A549 (cell line): ENCODE measurements at regions not wholly inside any gene's neighbourhood (a gene's known extent, or its start where the extent isn't known, plus 50 kb on each side); places are given as distances from the start of the nearest gene placed in this dataset.

Experiments
- ATAC-seq, 2 experiments: fragments of 200-7000 bp in 1 of 2; fragments of >200 bp in 1 of 2; cut with Nextera tagmentation in 1 of 2; cut with Tn5 transposase in 1 of 2; 3 replicates each; pipeline versions ENCODE4 v1.8.0 to v1.9.1; 2018 to 2020; ENCODE audit warnings: mild to moderate bottlenecking in 1 of 2, moderate library complexity in 1 of 2
- CTCF ChIA-PET: fragments of 300-600 bp; sonication (Branson Sonifier 250); formaldehyde crosslinking; extraction: SDS; loops from one replicate; lab custom pipeline; 2021; ENCODE audit warnings: antibody characterized with exemption, inconsistent platforms; lab: Yijun Ruan, JAX
- POLR2A ChIA-PET: fragments of 350-600 bp; formaldehyde crosslinking; extraction: SDS; loops from one replicate; lab custom pipeline; 2021; ENCODE audit warnings: antibody characterized with exemption, inconsistent platforms; lab: Yijun Ruan, JAX
- DNase-seq, 2 experiments: peaks; one replicate each; pipeline versions ENCODE4 v3.0.0 to v3.0.0-alpha.2; 2011 to 2016; ENCODE audit warnings: low read depth in 1 of 2, low spot score in 1 of 2
- FAIRE-seq: peaks from 2 replicates; lab custom pipeline; 2011; peaks lifted over from hg19 to GRCh38; lab: Jason Lieb, UNC
- H3K27ac ChIP-seq, 2 experiments: fragments of >200 bp; sonication (Bioruptor Twin); formaldehyde crosslinking; 3 replicates each; pipeline ENCODE4 v1.5.1; 2016 to 2017
- H3K4me1 ChIP-seq: fragments of >200 bp; sonication (Bioruptor Twin); formaldehyde crosslinking; 3 replicates; pipeline ENCODE4 v1.6.1; 2016
- H3K4me2 ChIP-seq: fragments of >200 bp; sonication (Bioruptor Twin); formaldehyde crosslinking; 3 replicates; pipeline ENCODE4 v1.6.1; 2016
- H3K4me3 ChIP-seq: fragments of >200 bp; sonication (Bioruptor Twin); formaldehyde crosslinking; 3 replicates; pipeline ENCODE4 v1.5.1; 2016
- H3K9me3 ChIP-seq: fragments of >200 bp; sonication (Bioruptor Twin); formaldehyde crosslinking; 3 replicates; pipeline ENCODE4 v1.6.1; 2016
- CBX8 ChIP-seq: fragments of 200-600 bp; sonication (generic); IDR thresholded peaks from 2 replicates; pipeline ENCODE4 v1.6.1; 2016
- CEBPB ChIP-seq, 2 experiments: fragments of >200 bp in 1 of 2; sonication (Bioruptor Twin) in 1 of 2; formaldehyde crosslinking in 1 of 2; IDR thresholded peaks; 2 replicates each; pipeline ENCODE4 v1.6.1; 2012 to 2016
- CHD2 ChIP-seq: fragments of 150-350 bp; IDR thresholded peaks from 2 replicates; pipeline ENCODE4 v1.6.1; 2014; ENCODE audit warnings: low read length; ENCODE audit not compliant: partially characterized antibody
- CHD4 ChIP-seq: fragments of 200-600 bp; sonication (generic); IDR thresholded peaks from 2 replicates; pipeline ENCODE4 v1.6.1; 2016; ENCODE audit warnings: antibody characterized with exemption, mild to moderate bottlenecking, borderline replicate concordance
- FOSB ChIP-seq: fragments of 250-450 bp; sonication (Bioruptor Pico); IDR thresholded peaks from 2 replicates; pipeline ENCODE4 v1.5.0; 2020; ENCODE audit warnings: mild to moderate bottlenecking, moderate library complexity
- FOSL2 ChIP-seq, 2 experiments: fragments of 450-650 bp in 1 of 2; fragments of >200 bp in 1 of 2; sonication (Bioruptor Twin) in 1 of 2; formaldehyde crosslinking; IDR thresholded peaks; 2 replicates each; pipeline versions ENCODE4 v1.5.0 to v1.6.1; 2016 to 2020; ENCODE audit warnings: mild to moderate bottlenecking in 1 of 2, moderate library complexity in 1 of 2
- FOXS1 ChIP-seq: fragments of 250-450 bp; sonication (Bioruptor Pico); IDR thresholded peaks from 2 replicates; pipeline ENCODE4 v1.5.0; 2020; ENCODE audit warnings: mild to moderate bottlenecking, moderate library complexity
- GATA3 ChIP-seq: IDR thresholded peaks from 2 replicates; pipeline ENCODE4 v1.6.1; 2012; ENCODE audit warnings: borderline replicate concordance
- HDAC2 ChIP-seq: fragments of 200-600 bp; sonication (generic); IDR thresholded peaks from 2 replicates; pipeline ENCODE4 v1.6.1; 2016
- HMGXB4 ChIP-seq: fragments of 250-450 bp; sonication (Bioruptor Pico); IDR thresholded peaks from 2 replicates; pipeline ENCODE4 v1.5.0; 2021; ENCODE audit warnings: mild to moderate bottlenecking, moderate library complexity, borderline replicate concordance
- HOXA7 ChIP-seq: fragments of 250-450 bp; sonication (Bioruptor Pico); IDR thresholded peaks from 2 replicates; pipeline ENCODE4 v1.5.0; 2020; ENCODE audit warnings: mild to moderate bottlenecking, moderate library complexity
- HOXB13 ChIP-seq: fragments of 250-450 bp; sonication (Bioruptor Pico); IDR thresholded peaks from 2 replicates; pipeline ENCODE4 v1.5.0; 2020; ENCODE audit warnings: low read depth, mild to moderate bottlenecking, moderate library complexity
- HOXB5 ChIP-seq: fragments of 250-450 bp; sonication (Bioruptor Pico); IDR thresholded peaks from 2 replicates; pipeline ENCODE4 v1.5.0; 2020; ENCODE audit warnings: mild to moderate bottlenecking, moderate library complexity
- MAFK ChIP-seq: fragments of 450-650 bp; IDR thresholded peaks from 2 replicates; pipeline ENCODE4 v1.6.1; 2014; ENCODE audit not compliant: partially characterized antibody
- MAX ChIP-seq: IDR thresholded peaks from 2 replicates; pipeline ENCODE4 v1.6.1; 2012
- MYC ChIP-seq: IDR thresholded peaks from 2 replicates; pipeline ENCODE4 v1.6.1; 2012; ENCODE audit warnings: mild to moderate bottlenecking, inconsistent platforms, low read length, improper control_type of control experiment, borderline replicate concordance
- NFE2L2 ChIP-seq: fragments of 150-350 bp; conservative IDR thresholded peaks from 2 replicates; pipeline ENCODE4 v1.6.1; 2014; ENCODE audit warnings: low read length
- PBX3 ChIP-seq: IDR thresholded peaks from 2 replicates; pipeline ENCODE4 v1.6.1; 2012
- RAD21 ChIP-seq, 2 experiments: fragments of >200 bp in 1 of 2; sonication (Bioruptor Twin) in 1 of 2; formaldehyde crosslinking in 1 of 2; IDR thresholded peaks in 1 of 2; conservative IDR thresholded peaks in 1 of 2; 2 replicates in 1 of 2; 3 replicates in 1 of 2; pipeline ENCODE4 v1.6.1; 2012 to 2018; ENCODE audit warnings: inconsistent platforms in 1 of 2
- RARB ChIP-seq: fragments of 250-450 bp; sonication (Bioruptor Pico); IDR thresholded peaks from 2 replicates; pipeline ENCODE4 v1.8.0; 2021; ENCODE audit warnings: mild to moderate bottlenecking, moderate library complexity
- RCOR1 ChIP-seq: fragments of 150-350 bp; IDR thresholded peaks from 2 replicates; pipeline ENCODE4 v1.6.1; 2014; ENCODE audit warnings: antibody characterized with exemption, low read length, low read depth
- REST ChIP-seq: fragments of 200-600 bp; sonication (generic); IDR thresholded peaks from 2 replicates; pipeline ENCODE4 v1.6.1; 2016; ENCODE audit warnings: antibody characterized with exemption, mild to moderate bottlenecking, moderate library complexity
- RFX5 ChIP-seq: fragments of 450-650 bp; IDR thresholded peaks from 2 replicates; pipeline ENCODE4 v1.7.1; 2014; ENCODE audit warnings: antibody characterized with exemption, mild to moderate bottlenecking, moderate library complexity
- RNF2 ChIP-seq: fragments of 200-600 bp; sonication (generic); IDR thresholded peaks from 2 replicates; pipeline ENCODE4 v1.6.1; 2016; ENCODE audit warnings: low read depth, mild to moderate bottlenecking, antibody characterized with exemption, moderate library complexity, borderline replicate concordance
- SREBF2 ChIP-seq: fragments of 450-650 bp; IDR thresholded peaks from 2 replicates; pipeline ENCODE4 v1.6.1; 2014; ENCODE audit warnings: mild to moderate bottlenecking, moderate library complexity
- ZC3H11A ChIP-seq: fragments of 450-650 bp; IDR thresholded peaks from 2 replicates; pipeline ENCODE4 v1.6.1; 2014; ENCODE audit warnings: antibody characterized with exemption, mild to moderate bottlenecking
- ZFP36 ChIP-seq: fragments of 450-650 bp; IDR thresholded peaks from 2 replicates; pipeline ENCODE4 v1.6.1; 2014; ENCODE audit warnings: borderline replicate concordance; ENCODE audit not compliant: partially characterized antibody
- ZSCAN20 ChIP-seq: fragments of 250-450 bp; sonication (Bioruptor Pico); IDR thresholded peaks from 2 replicates; pipeline ENCODE4 v1.8.0; 2022; ENCODE audit warnings: mild to moderate bottlenecking, moderate library complexity
- WGBS: methylation state at CpG from one replicate; pipeline ENCODE4 v1.1.6; 2017; ENCODE audit errors: missing lambda C conversion rate; 5-methylcytosine and 5-hydroxymethylcytosine counted together

- no peak for DNase-seq
- Histone ChIP-seq H3K9me3 (no peaks in the 10 kb centered on the region), H3K4me3 (no peak overlapping the region), H3K4me1 (peaks cover 11% of the 10 kb centered on the region; the same call in 2 of the 3 replicates)
- no peak for ATAC-seq
- no peak for FAIRE-seq
- ChIA-PET POLR2A (no interaction called here), CTCF (no interaction called here)
- no peak for TF ChIP-seq HMGXB4 (CRISPR knock-in tag)
- TF ChIP-seq FOSL2 (IDR thresholded peaks at IDR 0.05): no peak
- TF ChIP-seq FOSL2 (CRISPR knock-in tag; IDR thresholded peaks at IDR 0.05): no peak
- no peak for TF ChIP-seq FOXS1 (CRISPR knock-in tag)
- TF ChIP-seq PBX3: no peak
- TF ChIP-seq CHD4: no peak
- TF ChIP-seq RNF2: no peak
- TF ChIP-seq FOSB: no peak
- no peak for TF ChIP-seq SREBF2
- TF ChIP-seq RCOR1: no peak
- TF ChIP-seq HDAC2: no peak
- no peak for TF ChIP-seq ZSCAN20
- TF ChIP-seq HOXB5 (CRISPR knock-in tag): no peak
- TF ChIP-seq, all 56 proteins: peak for 0
- H3K27ac ChIP-seq: no peak overlapping the region
- 68% methylated on average over 2 of the region's 2 CpGs for WGBS
- H3K4me2 ChIP-seq: no peak overlapping the region
Observed at GRCh38 chr4:119738901-119739300, 110.3 kb upstream of the PDE5A start.

- H3K4me3 ChIP-seq: no peak overlapping the region
- H3K9me3 ChIP-seq: no peaks in the 10 kb centered on the region
- peaks cover 11% of the 10 kb centered on the region; the same call in 2 of the 3 replicates for H3K4me1 ChIP-seq
- TF ChIP-seq HMGXB4 (CRISPR knock-in tag): no peak
- no peak for TF ChIP-seq HOXA7 (CRISPR knock-in tag)
- no peak for TF ChIP-seq CBX8
- no peak for TF ChIP-seq ZFP36
- no peak for TF ChIP-seq RFX5
- TF ChIP-seq HOXB13: no peak
- no peak for TF ChIP-seq MYC
- TF ChIP-seq ZC3H11A: no peak
- TF ChIP-seq MAX: no peak
- TF ChIP-seq REST: no peak
- TF ChIP-seq RARB (CRISPR knock-in tag): no peak
- TF ChIP-seq CHD2: no peak
- no peak for TF ChIP-seq MAFK
- no peak for TF ChIP-seq RAD21 (conservative IDR thresholded peaks at IDR 0.05 in 1 of 2, IDR thresholded peaks at IDR 0.05 in 1 of 2)
- TF ChIP-seq CEBPB (IDR thresholded peaks at IDR 0.05): no peak
- no peak for TF ChIP-seq FOSB
- no peak for TF ChIP-seq RCOR1
- no peak for TF ChIP-seq NFE2L2
- no peak for TF ChIP-seq GATA3
- no peak for TF ChIP-seq FOSL2 (IDR thresholded peaks at IDR 0.05)
- no peak for TF ChIP-seq FOSL2 (CRISPR knock-in tag; IDR thresholded peaks at IDR 0.05)
- WGBS: 66% methylated on average over 2 of the region's 2 CpGs
- H3K27ac ChIP-seq: no peak overlapping the region
- CTCF ChIA-PET: no interaction called here
- ATAC-seq (no peak), FAIRE-seq (no peak), DNase-seq (no peak)
- POLR2A ChIA-PET: no interaction called here
- no peak overlapping the region for H3K4me2 ChIP-seq
Observed at GRCh38 chr4:119736559-119736958, 108.0 kb upstream of the PDE5A start.
